ENCODE measurements at regions not wholly inside any gene's neighbourhood (a gene's known extent, or its start where the extent isn't known, plus 50 kb on each side); places are given as distances from the start of the nearest gene placed in this dataset.
A peak's percentile ranks its signal among the peaks of the same experiment; 100 is the strongest.

GRCh38 chr9:4929917-4930316 lies 55.2 kb upstream of the JAK2 start:
- H3K4me3 ChIP-seq (replicated peaks in 1 of 3; ENCODE audit: insufficient read depth in 1 of 3, low read depth in 2 of 3, low read length in 3 of 3): no peak overlapping the region
- in situ Hi-C loops (cut with HindIII; ENCODE audit: extremely low pct_ligation_motif_present, low pct_unique_long_range_greater_than_20kb): loop anchor here (10.0 kb wide), 1 partner anchor 165 kb away; no protein-coding TSS in a partner anchor
- BruUV-seq (replicated peaks): no TSS peak
- WGBS (ENCODE audit: low lambda C conversion rate): 48% methylated on average over 2 of the region's 2 CpGs
- no peaks in the 10 kb centered on the region for H3K9me3 ChIP-seq (ENCODE audit: low read length)
- no peak overlapping the region for H3K4me2 ChIP-seq (ENCODE audit: low read depth, low read length)
- H3K27ac ChIP-seq (ENCODE audit: extremely low read length, insufficient read depth, low read length): no peak overlapping the region
- no peaks in the 10 kb centered on the region for H4K20me1 ChIP-seq (ENCODE audit: insufficient read depth, low read length)
- H3K27me3 ChIP-seq (ENCODE audit: control insufficient read depth in 1 of 2, insufficient read depth in 2 of 2, low read length in 2 of 2): no peaks in the 10 kb centered on the region
- no peaks in the 10 kb centered on the region for H3K79me2 ChIP-seq (ENCODE audit: insufficient read depth, low read length)
- H2AFZ ChIP-seq (ENCODE audit: low read length): no peak overlapping the region
- intact Hi-C loops (cut with micrococcal nuclease; ENCODE audit: unreplicated experiment): loop anchor here (10.0 kb wide), 1 partner anchor 135 kb away; the partner anchor contains the start of gene RCL1
- ATAC-seq: no peak
- FAIRE-seq: no peak
- CTCF ChIA-PET (ENCODE audit: low intra/inter-chr PET ratio, low total read pairs): no interaction called here
- no peaks in the 10 kb centered on the region for H3K36me3 ChIP-seq (replicated peaks in 1 of 2; ENCODE audit: control insufficient read depth in 1 of 2, insufficient read depth in 2 of 2, low read length in 2 of 2)
- no peak overlapping the region for H3K9ac ChIP-seq (ENCODE audit: insufficient read depth, low read depth, low read length)
- peaks cover 18% of the 10 kb centered on the region for H3K4me1 ChIP-seq (ENCODE audit: insufficient read depth, low read length)
- POLR2A ChIA-PET: no interaction called here
- DNase-seq (ENCODE audit: low spot score): peak; percentile 10
- no peak for TF ChIP-seq KDM6A (CRISPR knock-in tag; IDR thresholded peaks at IDR 0.05; ENCODE audit: low read depth)
- TF ChIP-seq ZNF550 (CRISPR knock-in tag; IDR thresholded peaks at IDR 0.05; ENCODE audit: borderline replicate concordance): no peak
- no peak for TF ChIP-seq ZNF780A (CRISPR knock-in tag; IDR thresholded peaks at IDR 0.05)
- TF ChIP-seq ZNF337 (CRISPR knock-in tag; IDR thresholded peaks at IDR 0.05; ENCODE audit: borderline replicate concordance, low read depth): no peak
- TF ChIP-seq ZNF597 (CRISPR knock-in tag; IDR thresholded peaks at IDR 0.05): no peak
- TF ChIP-seq ZNF33B (CRISPR knock-in tag; IDR thresholded peaks at IDR 0.05): no peak
- TF ChIP-seq SMAD9 (CRISPR knock-in tag; IDR thresholded peaks at IDR 0.05): no peak
- no peak for TF ChIP-seq STAG1 (CRISPR knock-in tag; IDR thresholded peaks at IDR 0.05)
- TF ChIP-seq ZBTB26 (CRISPR knock-in tag; IDR thresholded peaks at IDR 0.05; ENCODE audit: borderline replicate concordance): no peak
- TF ChIP-seq, protein P1, sequence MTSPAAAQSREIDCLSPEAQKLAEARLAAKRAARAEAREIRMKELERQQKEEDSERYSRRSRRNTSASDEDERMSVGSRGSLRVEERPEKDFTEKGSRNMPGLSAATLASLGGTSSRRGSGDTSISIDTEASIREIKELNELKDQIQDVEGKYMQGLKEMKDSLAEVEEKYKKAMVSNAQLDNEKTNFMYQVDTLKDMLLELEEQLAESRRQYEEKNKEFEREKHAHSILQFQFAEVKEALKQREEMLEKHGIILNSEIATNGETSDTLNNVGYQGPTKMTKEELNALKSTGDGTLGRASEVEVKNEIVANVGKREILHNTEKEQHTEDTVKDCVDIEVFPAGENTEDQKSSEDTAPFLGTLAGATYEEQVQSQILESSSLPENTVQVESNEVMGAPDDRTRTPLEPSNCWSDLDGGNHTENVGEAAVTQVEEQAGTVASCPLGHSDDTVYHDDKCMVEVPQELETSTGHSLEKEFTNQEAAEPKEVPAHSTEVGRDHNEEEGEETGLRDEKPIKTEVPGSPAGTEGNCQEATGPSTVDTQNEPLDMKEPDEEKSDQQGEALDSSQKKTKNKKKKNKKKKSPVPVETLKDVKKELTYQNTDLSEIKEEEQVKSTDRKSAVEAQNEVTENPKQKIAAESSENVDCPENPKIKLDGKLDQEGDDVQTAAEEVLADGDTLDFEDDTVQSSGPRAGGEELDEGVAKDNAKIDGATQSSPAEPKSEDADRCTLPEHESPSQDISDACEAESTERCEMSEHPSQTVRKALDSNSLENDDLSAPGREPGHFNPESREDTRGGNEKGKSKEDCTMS (CRISPR knock-in tag; conservative IDR thresholded peaks at IDR 0.05): no peak
- TF ChIP-seq ZNF207 (IDR thresholded peaks at IDR 0.05; ENCODE audit: borderline replicate concordance): no peak
- no peak for TF ChIP-seq ZKSCAN1 (IDR thresholded peaks at IDR 0.05; ENCODE audit: low read length)
